Adrenal gland (tissue), 9 donors: ENCODE measurements at regions not wholly inside any gene's neighbourhood (a gene's known extent, or its start where the extent isn't known, plus 50 kb on each side); places are given as distances from the start of the nearest gene placed in this dataset.

ENCODE experiments used
- DNase-seq, 7 donors: peaks; one replicate each; pipeline ENCODE4 v3.0.0-alpha.2; 2019 to 2020
- H3K27ac ChIP-seq, 5 donors: fragments of 200-600 bp; sonication (generic) in 4 of 5; 1 replicate in 3 of 5; 2 replicates in 2 of 5; pipeline versions ENCODE4 v1.5.1 to v1.8.0; 2016 to 2020; ENCODE audit warnings: mild to moderate bottlenecking in 1 of 5
- H3K27me3 ChIP-seq: fragments of 200-600 bp; 2 replicates; pipeline ENCODE4 v1.8.0; 2021
- H3K36me3 ChIP-seq, 2 donors: fragments of 200-600 bp; replicated peaks in 1 of 2; 1 replicate in 1 of 2; 2 replicates in 1 of 2; pipeline versions ENCODE4 v1.5.1 to v1.8.0; 2018 to 2022
- H3K4me1 ChIP-seq, 2 donors: fragments of 200-600 bp; replicated peaks in 1 of 2; 1 replicate in 1 of 2; 2 replicates in 1 of 2; pipeline versions ENCODE4 v1.5.1 to v1.8.0; 2018 to 2021
- H3K4me3 ChIP-seq, 4 donors: fragments of 200-600 bp; sonication (generic) in 3 of 4; one replicate each; pipeline ENCODE4 v1.5.1; 2016 to 2018
- H3K9me3 ChIP-seq, 3 donors: fragments of 200-600 bp; sonication (generic) in 1 of 3; replicated peaks in 1 of 3; 1 replicate in 2 of 3; 2 replicates in 1 of 3; pipeline versions ENCODE4 v1.5.1 to v1.8.0; 2016 to 2021
- POLR2A ChIP-seq, 2 donors: fragments of 450-650 bp; IDR thresholded peaks; one replicate each; pipeline ENCODE4 v1.6.1; 2017; ENCODE audit warnings: antibody characterized with exemption in 2 of 2, mild to moderate bottlenecking in 2 of 2, moderate library complexity in 1 of 2
- WGBS, 4 donors: extraction: QIAGEN DNeasy Blood & Tissue Kit in 2 of 4; methylation state at CpG; one replicate each; pipeline versions ENCODE4 v1.1.5 to v1.1.7; 2013 to 2017; 5-methylcytosine and 5-hydroxymethylcytosine counted together
- intact Hi-C, 2 donors: fragments of 100-400 bp; cut with DNase I; formaldehyde crosslinking; loops; one replicate each; pipeline versions ENCODE4 v1.14.1 to v1.15.0; 2022 to 2023
- TF ChIP-seq, protein P1 (sequence below), 6 experiments: fragments of 450-650 bp in 4 of 6; fragments of 200-600 bp in 2 of 6; sonication (generic) in 1 of 6; IDR thresholded peaks; 1 replicate in 5 of 6; 2 replicates in 1 of 6; pipeline versions ENCODE4 v1.5.1 to v1.8.0; 2016 to 2021; ENCODE audit warnings: antibody characterized with exemption in 6 of 6, mild to moderate bottlenecking in 2 of 6, moderate library complexity in 1 of 6
- donor health status: healthy with polysubstance abuse.
- donor health status: Bipolar disorder and iron deficiency.
- donor health status: DM: yes; HTN: yes; CAD: no.
- donor health status: DM: no; HTN: no; CAD: no.
- donor health status: DM: no; HTN: no; CAD: no.

DNA sequence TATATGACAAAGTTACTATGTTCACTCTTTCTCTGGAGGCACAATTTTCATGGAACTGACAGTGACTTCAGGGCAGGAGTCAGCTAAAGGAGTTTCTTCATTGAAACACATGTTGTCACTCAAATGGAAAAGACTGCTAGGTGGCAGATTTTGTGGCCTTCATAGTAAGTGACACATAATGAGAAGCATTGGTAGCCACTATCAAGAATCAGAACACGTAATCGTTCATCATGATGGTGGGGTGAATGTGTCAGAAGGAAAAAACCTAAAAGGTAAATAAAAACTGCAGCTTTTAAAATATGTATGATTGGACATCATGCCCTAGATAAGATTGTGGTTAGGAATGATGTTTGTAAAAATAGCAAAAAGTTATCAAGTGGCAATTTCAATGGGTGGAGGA lies 1491.0 kb downstream of the SI start:
- 76 to 89% (median 85%) methylated on average over 2 of the region's 2 CpGs for WGBS, 4 donors
- intact Hi-C loops: no loop called here

DNA sequence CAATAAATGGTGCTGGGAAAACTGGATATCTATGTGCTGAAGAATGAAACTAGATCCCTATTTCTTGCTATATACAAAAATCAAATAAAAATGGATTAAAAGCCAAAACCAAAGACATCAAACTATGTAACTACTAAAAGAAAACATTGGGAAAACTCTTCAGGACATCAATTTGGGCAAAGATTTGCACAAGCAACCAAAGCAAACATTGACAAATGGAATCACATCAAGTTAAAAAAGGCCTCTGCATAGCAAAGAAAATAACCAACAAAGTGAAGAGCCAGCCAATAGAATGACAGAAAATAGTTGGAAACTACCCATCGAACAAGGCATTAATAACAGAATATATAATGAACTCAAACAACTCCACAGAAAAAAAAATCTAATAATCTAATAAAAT lies 1495.3 kb downstream of the SI start:
- no peaks in the 10 kb centered on the region for H3K36me3 ChIP-seq
- whole genome bisulfite sequencing, 4 donors: 71 to 91% (median 80%) methylated on average over 1 of the region's 1 CpG
- intact Hi-C loops: no loop called here

More for the DNA sequence above, 1491.0 kb downstream of the SI start:
- Histone ChIP-seq H3K36me3 (no peaks in the 10 kb centered on the region), H3K27ac (no peak overlapping the region), H3K27me3 (no peaks in the 10 kb centered on the region), H3K4me1 (no peaks in the 10 kb centered on the region), H3K4me3 (no peak overlapping the region), H3K9me3 (no peaks in the 10 kb centered on the region)
- TF ChIP-seq POLR2A (IDR thresholded peaks at IDR 0.05): no peak
- TF ChIP-seq, protein P1, sequence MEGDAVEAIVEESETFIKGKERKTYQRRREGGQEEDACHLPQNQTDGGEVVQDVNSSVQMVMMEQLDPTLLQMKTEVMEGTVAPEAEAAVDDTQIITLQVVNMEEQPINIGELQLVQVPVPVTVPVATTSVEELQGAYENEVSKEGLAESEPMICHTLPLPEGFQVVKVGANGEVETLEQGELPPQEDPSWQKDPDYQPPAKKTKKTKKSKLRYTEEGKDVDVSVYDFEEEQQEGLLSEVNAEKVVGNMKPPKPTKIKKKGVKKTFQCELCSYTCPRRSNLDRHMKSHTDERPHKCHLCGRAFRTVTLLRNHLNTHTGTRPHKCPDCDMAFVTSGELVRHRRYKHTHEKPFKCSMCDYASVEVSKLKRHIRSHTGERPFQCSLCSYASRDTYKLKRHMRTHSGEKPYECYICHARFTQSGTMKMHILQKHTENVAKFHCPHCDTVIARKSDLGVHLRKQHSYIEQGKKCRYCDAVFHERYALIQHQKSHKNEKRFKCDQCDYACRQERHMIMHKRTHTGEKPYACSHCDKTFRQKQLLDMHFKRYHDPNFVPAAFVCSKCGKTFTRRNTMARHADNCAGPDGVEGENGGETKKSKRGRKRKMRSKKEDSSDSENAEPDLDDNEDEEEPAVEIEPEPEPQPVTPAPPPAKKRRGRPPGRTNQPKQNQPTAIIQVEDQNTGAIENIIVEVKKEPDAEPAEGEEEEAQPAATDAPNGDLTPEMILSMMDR (IDR thresholded peaks at IDR 0.05): no peak
- no peak for DNase-seq

DNA sequence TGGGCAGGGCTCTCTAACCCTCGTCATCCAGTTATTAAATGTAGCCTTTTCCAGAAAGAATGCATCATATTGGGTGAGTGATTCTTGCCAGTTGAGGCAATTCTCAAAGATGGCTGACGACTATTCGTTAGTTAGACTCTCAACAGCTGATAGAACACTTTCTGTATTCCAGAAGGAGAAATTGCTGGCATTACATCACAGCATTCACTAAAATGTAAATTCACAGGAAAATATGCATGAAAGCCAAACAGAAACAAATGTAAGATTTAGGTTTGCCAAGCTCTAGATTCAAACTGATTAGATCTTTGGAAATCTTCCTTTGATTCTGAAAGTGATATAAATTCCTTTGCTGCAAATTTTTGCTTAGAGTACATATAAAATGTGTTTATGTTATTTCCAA lies 1501.0 kb downstream of the SI start:
- TF ChIP-seq, protein P1 (IDR thresholded peaks at IDR 0.05): no peak
- TF ChIP-seq POLR2A (IDR thresholded peaks at IDR 0.05): no peak
- no peak overlapping the region for H3K4me3 ChIP-seq
- DNase-seq: no peak
- intact Hi-C loops: no loop called here
- peaks cover 0 to 5% (median 0%) of the 10 kb centered on the region in 3 donors for H3K9me3 ChIP-seq
- no peak overlapping the region for H3K27ac ChIP-seq
- no peaks in the 10 kb centered on the region for H3K36me3 ChIP-seq
- H3K27me3 ChIP-seq: no peaks in the 10 kb centered on the region
- WGBS, 4 donors: 72 to 75% (median 73%) methylated on average over 3 of the region's 3 CpGs
- H3K4me1 ChIP-seq: no peaks in the 10 kb centered on the region

More for the DNA sequence above, 1495.3 kb downstream of the SI start:
- Histone ChIP-seq H3K27me3 (no peaks in the 10 kb centered on the region), H3K4me3 (no peak overlapping the region), H3K4me1 (no peaks in the 10 kb centered on the region), H3K27ac (no peak overlapping the region), H3K9me3 (peaks cover 0 to 5% (median 0%) of the 10 kb centered on the region in 3 donors)
- TF ChIP-seq, protein P1 (IDR thresholded peaks at IDR 0.05): no peak
- no peak for TF ChIP-seq POLR2A (IDR thresholded peaks at IDR 0.05)
- DNase-seq: no peak

DNA sequence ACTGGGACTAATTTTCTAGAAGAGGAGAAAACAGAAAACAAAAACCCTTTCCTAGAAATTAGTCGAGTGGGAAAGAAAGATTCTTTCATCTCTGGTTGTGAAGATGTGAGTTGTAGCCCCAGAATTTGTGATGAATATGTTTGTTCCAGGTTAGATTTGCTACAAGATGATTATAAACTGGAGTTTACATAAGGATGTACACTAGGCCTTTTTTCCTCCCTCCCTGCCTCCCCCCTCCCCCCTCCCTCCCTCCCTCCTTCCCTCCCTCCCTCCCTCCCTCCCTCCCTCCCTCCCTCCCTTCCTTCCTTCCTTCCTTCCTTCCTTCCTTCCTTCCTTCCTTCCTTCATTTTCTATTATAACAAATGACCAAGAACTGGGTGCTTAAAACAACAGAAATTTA lies 1502.0 kb downstream of the SI start:
- no peak for DNase-seq
- intact Hi-C loops: no loop called here
- no peak overlapping the region for H3K4me3 ChIP-seq
- no peaks in the 10 kb centered on the region for H3K27me3 ChIP-seq
- H3K27ac ChIP-seq: no peak overlapping the region
- no peak for TF ChIP-seq POLR2A (IDR thresholded peaks at IDR 0.05)
- TF ChIP-seq, protein P1 (IDR thresholded peaks at IDR 0.05): no peak
- WGBS, 4 donors: 35 to 68% (median 41%) methylated on average over 1 of the region's 1 CpG
- no peaks in the 10 kb centered on the region for H3K4me1 ChIP-seq
- H3K36me3 ChIP-seq: no peaks in the 10 kb centered on the region
- H3K9me3 ChIP-seq: peaks cover 0 to 5% (median 0%) of the 10 kb centered on the region in 3 donors
